ENCODE measurements at regions not wholly inside any gene's neighbourhood (a gene's known extent, or its start where the extent isn't known, plus 50 kb on each side); places are given as distances from the start of the nearest gene placed in this dataset.

- no peak overlapping the region for H3K27ac ChIP-seq (ENCODE audit: insufficient read depth, low read length)
- no peak overlapping the region for H3K23ac ChIP-seq (ENCODE audit: low read depth, low read length)
- POLR2A ChIA-PET (ENCODE audit: unreplicated experiment) = no interaction called here
- no peaks in the 10 kb centered on the region for H3K9me1 ChIP-seq (ENCODE audit: insufficient read depth, low read length)
- H4K91ac ChIP-seq (ENCODE audit: insufficient read depth, low read depth, low read length) = no peak overlapping the region
- H2BK15ac ChIP-seq (ENCODE audit: low read depth, low read length) = no peak overlapping the region
- intact Hi-C loops (cut with micrococcal nuclease) (no loop called here), dilution Hi-C loops (cut with HindIII; ENCODE audit: low sequenced_read_pairs, unreplicated experiment) (no loop called here), in situ Hi-C loops (cut with MboI; ENCODE audit: low sequenced_read_pairs) (no loop called here)
- H2BK120ac ChIP-seq (ENCODE audit: low read depth, low read length) = no peak overlapping the region
- H3K14ac ChIP-seq (replicated peaks; ENCODE audit: low read depth, low read length) = no peak overlapping the region
- DNase-seq (no peak), ATAC-seq (ENCODE audit: low read depth) (no peak)
- H3K9me3 ChIP-seq (ENCODE audit: control insufficient read depth, insufficient read depth, low read length) = peaks cover 49% of the 10 kb centered on the region
- H3K18ac ChIP-seq (ENCODE audit: low read depth, low read length) = no peak overlapping the region
- H2BK20ac ChIP-seq (ENCODE audit: low read depth, low read length) = no peak overlapping the region
- CTCF ChIA-PET = no interaction called here
- BruUV-seq (replicated peaks) = no TSS peak
- H4K8ac ChIP-seq (ENCODE audit: low read depth in 2 of 2, low read length in 2 of 2) = no peak overlapping the region
- H3K4me3 ChIP-seq (ENCODE audit: insufficient read depth, low read depth, low read length) = no peak overlapping the region
- no peak overlapping the region for H2AK5ac ChIP-seq (ENCODE audit: low read depth, low read length)
- no peaks in the 10 kb centered on the region for H4K20me1 ChIP-seq (ENCODE audit: insufficient read depth, low read length)
- 40% methylated on average over 1 of the region's 14 CpGs; no CpG with 5 or more reads in 1 of the 2 experiments for WGBS, 2 experiments (ENCODE audit: extremely low coverage in 2 of 2, insufficient read length in 1 of 2)
- no peak overlapping the region for H2BK5ac ChIP-seq (ENCODE audit: low read depth, low read length, poor library complexity, severe bottlenecking)
- no peaks in the 10 kb centered on the region for H3K79me1 ChIP-seq (ENCODE audit: low read depth in 1 of 2, low read length in 2 of 2)
- H2AFZ ChIP-seq (replicated peaks; ENCODE audit: low read length, poor library complexity) = no peak overlapping the region
- no peak for TF ChIP-seq BHLHE40 (IDR thresholded peaks at IDR 0.05; ENCODE audit: low read depth, low read length)
- TF ChIP-seq CTCF (conservative IDR thresholded peaks at IDR 0.05; ENCODE audit: low read depth, low read length) = no peak
- TF ChIP-seq ELK1 (IDR thresholded peaks at IDR 0.05; ENCODE audit: borderline replicate concordance, low read depth, low read length) = no peak
- no peak for TF ChIP-seq RFX5 (IDR thresholded peaks at IDR 0.05; ENCODE audit: low read depth, low read length)
- TF ChIP-seq CHD1 (IDR thresholded peaks at IDR 0.05; ENCODE audit: low read depth, low read length) = no peak
- no peak for TF ChIP-seq FOS (IDR thresholded peaks at IDR 0.05; ENCODE audit: low read depth, low read length)
- no peak for TF ChIP-seq CEBPB (IDR thresholded peaks at IDR 0.05; ENCODE audit: low read depth, low read length)
- TF ChIP-seq SMC3 (IDR thresholded peaks at IDR 0.05; ENCODE audit: low read depth, low read length) = no peak
- no peak for TF ChIP-seq RCOR1 (IDR thresholded peaks at IDR 0.05; ENCODE audit: insufficient replicate concordance, low read length)
- H3K36me3 ChIP-seq (ENCODE audit: control insufficient read depth, insufficient read depth, low read length) = no peaks in the 10 kb centered on the region
- H3K4me2 ChIP-seq (ENCODE audit: low read depth, low read length) = no peak overlapping the region
- no peak overlapping the region for H2AK9ac ChIP-seq (replicated peaks; ENCODE audit: low read depth, low read length, poor library complexity)
- no peak overlapping the region for H3K4ac ChIP-seq (ENCODE audit: low read depth, low read length)
- H3K56ac ChIP-seq (ENCODE audit: extremely low read depth, insufficient read depth, low read length) = no peak overlapping the region
- H3K9ac ChIP-seq (ENCODE audit: low read depth, low read length) = no peak overlapping the region
- no peak overlapping the region for H4K5ac ChIP-seq (ENCODE audit: low read depth, low read length)
- no peaks in the 10 kb centered on the region for H3K4me1 ChIP-seq (ENCODE audit: control insufficient read depth, insufficient read depth, low read length)
- no peaks in the 10 kb centered on the region for H3K27me3 ChIP-seq (ENCODE audit: control insufficient read depth, insufficient read depth, low read length)
These were observed 563.0 kb downstream of the TCERG1L start for GRCh38 chr10:130748409-130749057.
